Mesothelial cell of epicardium (in vitro differentiated cells): ENCODE measurements at regions not wholly inside any gene's neighbourhood (a gene's known extent, or its start where the extent isn't known, plus 50 kb on each side); places are given as distances from the start of the nearest gene placed in this dataset.

Experiments used
- DNase-seq, 2 experiments: peaks; one replicate each; pipeline ENCODE4 v3.0.0; 2021; ENCODE audit warnings: low spot score in 2 of 2; ENCODE audit not compliant: unreplicated experiment in 2 of 2
- H3K27ac Mint-ChIP-seq: 2 replicates; pipeline ENCODE4 v1.8.0; 2021; ENCODE audit warnings: mixed read lengths
- H3K27me3 Mint-ChIP-seq: 2 replicates; pipeline ENCODE4 v1.8.0; 2021; ENCODE audit warnings: low read depth, mixed read lengths
- H3K36me3 Mint-ChIP-seq: 2 replicates; pipeline ENCODE4 v1.8.0; 2021; ENCODE audit warnings: mixed read lengths
- H3K4me1 Mint-ChIP-seq: 2 replicates; pipeline ENCODE4 v1.8.0; 2021; ENCODE audit warnings: mixed read lengths
- H3K4me3 Mint-ChIP-seq: 2 replicates; pipeline ENCODE4 v1.8.0; 2021; ENCODE audit warnings: mild to moderate bottlenecking, moderate library complexity, mixed read lengths
- H3K9me3 Mint-ChIP-seq: 2 replicates; pipeline ENCODE4 v1.8.0; 2021; ENCODE audit warnings: mixed read lengths
- TF ChIP-seq, protein P1 (sequence below): fragments of 200-600 bp; sonication (generic); IDR thresholded peaks from one replicate; pipeline ENCODE4 v1.5.0; 2021; ENCODE audit warnings: antibody characterized with exemption; ENCODE audit not compliant: unreplicated experiment

- H3K36me3 Mint-ChIP-seq, result peaks cover 2% of the 10 kb centered on the region
- no peak overlapping the region for H3K4me3 Mint-ChIP-seq
- H3K27me3 Mint-ChIP-seq, result no peaks in the 10 kb centered on the region
- H3K4me1 Mint-ChIP-seq, result no peaks in the 10 kb centered on the region
- TF ChIP-seq, protein P1, sequence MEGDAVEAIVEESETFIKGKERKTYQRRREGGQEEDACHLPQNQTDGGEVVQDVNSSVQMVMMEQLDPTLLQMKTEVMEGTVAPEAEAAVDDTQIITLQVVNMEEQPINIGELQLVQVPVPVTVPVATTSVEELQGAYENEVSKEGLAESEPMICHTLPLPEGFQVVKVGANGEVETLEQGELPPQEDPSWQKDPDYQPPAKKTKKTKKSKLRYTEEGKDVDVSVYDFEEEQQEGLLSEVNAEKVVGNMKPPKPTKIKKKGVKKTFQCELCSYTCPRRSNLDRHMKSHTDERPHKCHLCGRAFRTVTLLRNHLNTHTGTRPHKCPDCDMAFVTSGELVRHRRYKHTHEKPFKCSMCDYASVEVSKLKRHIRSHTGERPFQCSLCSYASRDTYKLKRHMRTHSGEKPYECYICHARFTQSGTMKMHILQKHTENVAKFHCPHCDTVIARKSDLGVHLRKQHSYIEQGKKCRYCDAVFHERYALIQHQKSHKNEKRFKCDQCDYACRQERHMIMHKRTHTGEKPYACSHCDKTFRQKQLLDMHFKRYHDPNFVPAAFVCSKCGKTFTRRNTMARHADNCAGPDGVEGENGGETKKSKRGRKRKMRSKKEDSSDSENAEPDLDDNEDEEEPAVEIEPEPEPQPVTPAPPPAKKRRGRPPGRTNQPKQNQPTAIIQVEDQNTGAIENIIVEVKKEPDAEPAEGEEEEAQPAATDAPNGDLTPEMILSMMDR, result no peak
- no peak for DNase-seq
- H3K9me3 Mint-ChIP-seq, result peaks cover 38% of the 10 kb centered on the region
- no peak overlapping the region for H3K27ac Mint-ChIP-seq
Measured at GRCh38 chr2:221642447-221642846, 70.3 kb upstream of the EPHA4 start.

DNA sequence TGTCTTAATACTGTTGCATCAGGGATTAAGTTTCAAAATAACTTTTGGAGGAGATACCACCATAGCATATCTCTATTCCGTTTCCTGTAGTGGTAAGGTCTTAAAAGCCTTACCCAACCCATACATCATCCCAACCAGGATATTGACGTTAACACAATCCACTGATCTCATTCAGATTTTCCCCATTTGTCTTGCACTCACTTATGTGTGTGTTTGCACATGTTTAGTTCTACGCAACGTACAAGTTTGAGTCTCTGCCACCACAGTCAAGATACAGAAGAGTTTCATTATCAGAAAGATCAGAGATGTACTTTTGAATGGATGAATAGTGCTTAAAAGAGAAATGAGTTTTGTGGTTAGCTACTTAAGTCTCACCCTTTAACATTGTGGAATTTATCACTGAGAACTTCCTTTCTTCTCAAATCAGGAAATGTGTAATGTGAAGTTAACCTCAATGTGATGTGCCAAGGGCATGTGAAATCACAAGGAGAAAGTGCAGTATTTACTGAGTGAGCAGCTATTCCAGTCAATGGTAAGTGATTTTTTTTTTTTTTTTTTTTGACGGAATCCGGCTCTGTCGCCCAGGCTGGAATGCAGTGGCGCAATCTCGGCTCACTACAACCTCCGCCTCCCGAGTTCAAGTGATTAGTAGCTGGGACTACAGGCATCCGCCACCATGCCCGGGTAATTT, 69.2 kb upstream of the EPHA4 start:
- Mint-ChIP-seq H3K36me3 (no peaks in the 10 kb centered on the region), H3K4me3 (no peak overlapping the region), H3K4me1 (no peaks in the 10 kb centered on the region), H3K27me3 (no peaks in the 10 kb centered on the region), H3K27ac (no peak overlapping the region), H3K9me3 (peaks cover 35% of the 10 kb centered on the region)
- no peak for DNase-seq
- TF ChIP-seq, protein P1, result no peak

DNA sequence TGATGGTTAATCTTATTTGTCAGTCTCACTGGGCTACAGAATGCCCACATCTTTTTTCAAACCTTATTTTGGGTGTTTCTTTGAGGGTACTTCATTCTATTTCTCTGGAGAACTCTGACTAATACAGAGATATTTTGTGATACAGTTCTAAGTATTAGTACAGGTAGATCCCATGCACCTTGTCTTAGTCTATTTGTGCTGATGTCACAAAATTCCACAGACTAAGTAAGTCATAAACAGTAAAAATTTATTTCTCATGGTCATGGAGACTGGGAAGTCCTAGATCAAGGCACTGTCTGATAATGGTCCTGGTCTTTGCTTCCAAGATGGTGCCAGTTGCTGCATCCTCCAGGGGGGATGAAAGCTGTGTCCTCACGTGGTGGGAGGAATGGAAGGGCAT, 68.6 kb upstream of the EPHA4 start:
- Mint-ChIP-seq H3K36me3 (no peaks in the 10 kb centered on the region), H3K9me3 (peaks cover 31% of the 10 kb centered on the region), H3K4me1 (no peaks in the 10 kb centered on the region), H3K4me3 (no peak overlapping the region), H3K27me3 (no peaks in the 10 kb centered on the region), H3K27ac (no peak overlapping the region)
- TF ChIP-seq, protein P1, result no peak
- DNase-seq, result no peak

DNA sequence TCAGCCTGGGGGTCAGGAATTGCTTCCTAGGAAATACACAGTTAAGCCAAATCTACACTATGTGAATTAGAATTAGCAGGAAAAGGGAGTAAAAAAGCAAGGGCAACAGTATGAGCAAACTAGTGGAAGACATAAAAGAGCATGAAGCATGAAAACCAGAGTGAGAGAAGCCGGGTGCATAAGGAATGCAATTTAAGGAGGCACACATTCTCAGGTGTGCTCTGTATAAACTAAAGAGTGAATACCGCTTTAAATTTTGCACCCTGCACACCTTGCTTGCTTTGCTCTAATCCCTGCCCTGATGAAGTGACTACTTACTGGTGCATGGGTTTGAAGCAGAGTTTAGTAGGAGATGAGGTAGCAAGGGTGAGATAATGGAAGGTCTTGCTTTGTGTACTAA, 65.7 kb upstream of the EPHA4 start:
- no peaks in the 10 kb centered on the region for H3K4me1 Mint-ChIP-seq
- H3K36me3 Mint-ChIP-seq, result no peaks in the 10 kb centered on the region
- peaks cover 21% of the 10 kb centered on the region for H3K9me3 Mint-ChIP-seq
- H3K27me3 Mint-ChIP-seq, result no peaks in the 10 kb centered on the region
- no peak overlapping the region for H3K4me3 Mint-ChIP-seq
- TF ChIP-seq, protein P1, result no peak
- H3K27ac Mint-ChIP-seq, result no peak overlapping the region
- no peak for DNase-seq

GRCh38 chr2:221635949-221636348, 63.8 kb upstream of the EPHA4 start:
- Mint-ChIP-seq H3K4me3 (no peak overlapping the region), H3K9me3 (peaks cover 9% of the 10 kb centered on the region), H3K27ac (no peak overlapping the region), H3K36me3 (no peaks in the 10 kb centered on the region), H3K4me1 (no peaks in the 10 kb centered on the region), H3K27me3 (no peaks in the 10 kb centered on the region)
- TF ChIP-seq, protein P1, result no peak
- DNase-seq, result no peak

DNA sequence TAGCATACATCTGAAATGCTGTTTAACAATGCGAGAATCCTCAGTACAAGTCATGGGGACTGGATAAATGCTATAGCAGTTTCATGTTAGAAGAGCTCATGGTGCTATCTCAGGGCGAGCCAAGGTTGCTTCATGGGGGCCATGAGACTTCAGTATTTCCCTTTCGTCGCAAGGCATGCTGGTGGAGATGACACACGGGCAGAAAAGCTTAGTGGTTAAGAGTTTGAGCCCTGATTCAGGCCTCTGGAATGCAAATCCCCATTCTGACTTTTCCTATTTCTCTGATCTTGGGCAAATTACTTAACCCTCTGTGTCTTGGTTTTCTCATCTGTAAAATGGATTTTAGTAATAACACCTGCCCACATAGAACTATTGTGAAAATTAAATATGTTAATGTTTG, 57.4 kb upstream of the EPHA4 start:
- H3K36me3 Mint-ChIP-seq, result no peaks in the 10 kb centered on the region
- TF ChIP-seq, protein P1, result no peak
- no peaks in the 10 kb centered on the region for H3K4me1 Mint-ChIP-seq
- no peaks in the 10 kb centered on the region for H3K9me3 Mint-ChIP-seq
- no peak overlapping the region for H3K27ac Mint-ChIP-seq
- no peaks in the 10 kb centered on the region for H3K27me3 Mint-ChIP-seq
- DNase-seq, result no peak
- H3K4me3 Mint-ChIP-seq, result no peak overlapping the region
